Right cardiac atrium (tissue), 5 donors: ENCODE measurements at regions not wholly inside any gene's neighbourhood (a gene's known extent, or its start where the extent isn't known, plus 50 kb on each side); places are given as distances from the start of the nearest gene placed in this dataset.
A peak's percentile ranks its signal among the peaks of the same experiment; 100 is the strongest.
"Not testable (repeated sequence)": the region's sequence is repeated elsewhere in the genome, so short reads cannot be mapped to it uniquely, and the experiment has no call there.

Experiments used
- ATAC-seq, 2 donors: fragments of 200-7000 bp; cut with Tn5 transposase; one replicate each; pipeline versions ENCODE4 v1.8.0 to v1.9.1; 2020; ENCODE audit warnings: moderate library complexity in 2 of 2, mild to moderate bottlenecking in 1 of 2
- DNase-seq, 3 donors: peaks; one replicate each; pipeline ENCODE4 v3.0.0-alpha.2; 2020
- H3K27ac ChIP-seq: one replicate; pipeline ENCODE4 v1.5.1; 2013; ENCODE audit warnings: mild to moderate bottlenecking, low read length, control low read depth, moderate library complexity
- H3K27me3 ChIP-seq: one replicate; pipeline ENCODE4 v1.6.1; 2013; ENCODE audit not compliant: control insufficient read depth, insufficient read depth
- H3K4me1 ChIP-seq: one replicate; pipeline ENCODE4 v1.6.1; 2013; ENCODE audit warnings: low read length; ENCODE audit not compliant: control insufficient read depth, insufficient read depth
- H3K4me3 ChIP-seq: one replicate; pipeline ENCODE4 v1.5.1; 2013; ENCODE audit warnings: low read length, control low read depth
- H3K9me3 ChIP-seq: one replicate; pipeline ENCODE4 v1.6.1; 2013; ENCODE audit warnings: low read length; ENCODE audit not compliant: control insufficient read depth
- WGBS: extraction: QIAGEN DNeasy Blood & Tissue Kit; methylation state at CpG from one replicate; pipeline ENCODE4 v1.1.7; 2013; 5-methylcytosine and 5-hydroxymethylcytosine counted together
- intact Hi-C, 4 donors: fragments of 100-400 bp; cut with DNase I; formaldehyde crosslinking; loops; one replicate each; pipeline versions ENCODE4 v1.11.0 to v1.14.0; 2022 to 2023
- donor health status: healthy with polysubstance abuse.
- donor health status: DM: no; HTN: yes; CAD: no.
- donor health status: DM: no; HTN: no; CAD: no.
- donor health status: DM: no; HTN: yes; CAD: no; lungs with severe emphysema.
- donor health status: DM: yes; HTN: yes; CAD: no.

DNA sequence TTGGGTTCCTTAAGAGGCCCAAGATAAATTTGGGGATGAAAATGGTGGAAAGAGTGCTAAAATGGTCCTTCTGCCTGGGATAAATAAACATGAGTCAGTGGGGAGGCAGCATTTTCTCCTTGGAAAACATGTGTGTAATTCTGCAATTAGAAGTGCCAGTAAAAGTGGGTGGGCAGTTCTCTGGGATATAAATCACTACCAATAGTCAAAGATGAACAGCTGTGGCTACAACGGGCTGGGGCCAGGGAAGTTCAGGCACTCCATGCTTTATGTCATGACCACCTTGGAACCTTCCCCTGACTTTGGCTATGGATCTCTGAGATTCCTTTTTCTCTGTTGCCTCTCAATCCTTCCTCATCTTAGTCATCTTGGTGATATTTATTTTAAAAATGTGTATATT lies 56.5 kb upstream of the CYRIA start:
- no peak overlapping the region for H3K27ac ChIP-seq
- no peak overlapping the region for H3K4me3 ChIP-seq
- H3K27me3 ChIP-seq = no peaks in the 10 kb centered on the region
- no peaks in the 10 kb centered on the region for H3K9me3 ChIP-seq
- WGBS = 75% methylated on average over 1 of the region's 1 CpG
- DNase-seq (no peak), ATAC-seq (no peak)
- intact Hi-C loops = no loop called here
- peaks cover 2% of the 10 kb centered on the region for H3K4me1 ChIP-seq

GRCh38 chr2:16721529-16721928 lies 55.9 kb upstream of the CYRIA start:
- H3K9me3 ChIP-seq, H3K4me1 ChIP-seq, DNase-seq, H3K27me3 ChIP-seq, ATAC-seq, H3K27ac ChIP-seq, H3K4me3 ChIP-seq, intact Hi-C loops: not testable (repeated sequence)
- WGBS = 90% methylated on average over 4 of the region's 4 CpGs

GRCh38 chr2:16720737-16721136 lies 55.1 kb upstream of the CYRIA start:
- H3K27me3 ChIP-seq, H3K4me1 ChIP-seq, H3K4me3 ChIP-seq, H3K27ac ChIP-seq, intact Hi-C loops, H3K9me3 ChIP-seq, ATAC-seq: not testable (repeated sequence)
- DNase-seq = peak in 1 of 3 donors; percentile 23
- WGBS = 83% methylated on average over 3 of the region's 3 CpGs

DNA sequence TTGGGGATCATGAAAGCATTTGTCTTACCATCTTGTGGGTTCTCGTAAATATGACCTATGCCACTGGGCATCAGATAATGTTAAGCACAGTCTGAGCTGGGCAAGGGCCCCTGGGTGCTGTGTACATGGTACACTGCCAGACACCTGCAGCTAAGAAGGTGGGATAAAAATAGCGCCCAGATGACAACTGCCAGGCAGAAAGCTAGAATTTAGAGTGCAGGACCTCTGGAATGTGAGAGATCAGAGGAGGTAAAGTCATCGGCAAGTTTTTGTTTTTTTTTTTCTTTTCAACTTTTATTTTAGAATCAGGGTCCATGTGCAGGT lies 53.8 kb upstream of the CYRIA start:
- WGBS = 76% methylated on average over 3 of the region's 3 CpGs
- H3K27me3 ChIP-seq = no peaks in the 10 kb centered on the region
- H3K4me3 ChIP-seq = no peak overlapping the region
- H3K27ac ChIP-seq = no peak overlapping the region
- peaks cover 2% of the 10 kb centered on the region for H3K4me1 ChIP-seq
- H3K9me3 ChIP-seq = no peaks in the 10 kb centered on the region
- DNase-seq = no peak
- no peak for ATAC-seq
- intact Hi-C loops = no loop called here

DNA sequence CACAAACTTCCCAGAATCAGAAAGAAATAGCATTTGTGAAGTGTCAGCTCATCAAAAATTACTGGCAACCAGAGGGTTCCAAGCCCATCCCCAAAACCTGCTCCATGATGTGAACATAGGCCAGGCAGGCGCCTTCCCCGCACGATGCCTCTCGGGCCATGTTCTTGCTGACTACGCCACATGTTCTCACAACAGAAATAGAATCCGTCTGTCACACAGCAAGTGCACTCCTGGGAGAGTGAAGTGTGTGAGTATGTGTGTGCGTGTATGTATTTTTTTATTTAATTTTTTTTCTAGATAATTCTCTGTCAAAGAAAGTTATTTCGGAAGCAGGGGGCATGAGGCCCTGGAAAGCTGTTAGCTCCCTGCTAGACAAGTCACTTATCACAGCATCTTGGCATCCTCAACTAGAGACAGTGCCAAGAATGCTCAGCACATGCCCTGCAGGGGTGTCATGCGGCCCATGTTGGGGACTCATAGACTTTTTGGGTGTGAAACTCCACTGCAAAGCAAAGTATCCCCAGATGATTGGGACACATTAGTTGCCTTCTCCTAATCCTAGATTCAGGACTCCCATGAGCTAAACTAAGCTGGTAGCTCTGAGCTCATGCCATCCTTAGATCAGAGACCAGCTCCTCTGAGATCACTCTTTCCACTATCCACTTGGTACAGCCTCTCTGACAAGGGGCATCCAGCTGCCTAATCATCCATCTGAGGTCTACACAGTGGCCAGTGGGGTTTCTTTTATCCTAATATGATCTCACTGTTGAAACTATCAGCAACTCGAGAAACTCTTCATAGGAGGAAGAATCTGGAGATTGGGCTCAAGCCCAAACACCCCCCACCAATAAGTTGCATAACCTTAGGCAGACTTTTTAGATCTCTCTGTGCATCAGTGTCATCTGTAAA lies 53.2 kb upstream of the CYRIA start:
- ATAC-seq = no peak
- Histone ChIP-seq H3K4me1 (peaks cover 2% of the 10 kb centered on the region), H3K27me3 (no peaks in the 10 kb centered on the region), H3K27ac (no peak overlapping the region), H3K4me3 (no peak overlapping the region), H3K9me3 (no peaks in the 10 kb centered on the region)
- intact Hi-C loops = no loop called here
- WGBS = 42% methylated on average over 10 of the region's 10 CpGs
- peak in 1 of 3 donors; percentile 39 for DNase-seq

DNA sequence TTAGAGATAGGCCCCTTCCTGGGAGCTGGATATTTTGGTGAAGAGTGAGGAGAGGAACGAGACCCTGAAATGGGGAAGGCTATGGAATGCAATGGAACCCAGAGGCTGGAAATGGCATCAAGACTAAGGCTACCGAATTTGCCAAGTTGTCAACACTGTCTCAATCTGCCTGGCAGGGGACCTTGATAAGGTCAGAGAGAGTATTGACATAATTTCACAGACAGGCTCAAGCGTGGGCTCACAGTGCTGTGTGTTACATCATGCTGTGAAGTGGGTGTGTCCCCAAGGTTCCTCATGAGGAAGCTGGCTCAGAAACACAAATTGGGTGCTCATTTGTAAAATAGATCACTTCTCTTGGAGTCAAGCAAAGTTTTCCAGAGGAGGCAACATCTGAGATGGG lies 51.8 kb upstream of the CYRIA start:
- no peaks in the 10 kb centered on the region for H3K9me3 ChIP-seq
- H3K27ac ChIP-seq = no peak overlapping the region
- ATAC-seq = peak; percentile 66 to 75
- H3K4me1 ChIP-seq = peaks cover 2% of the 10 kb centered on the region
- 57% methylated on average over 3 of the region's 3 CpGs for WGBS
- peak; percentile 36 to 70 (median 42) for DNase-seq
- H3K27me3 ChIP-seq = no peaks in the 10 kb centered on the region
- no peak overlapping the region for H3K4me3 ChIP-seq
- intact Hi-C loops = no loop called here

- Histone ChIP-seq H3K4me3 (no peak overlapping the region), H3K4me1 (peaks cover 2% of the 10 kb centered on the region), H3K27ac (no peak overlapping the region), H3K27me3 (no peaks in the 10 kb centered on the region), H3K9me3 (no peaks in the 10 kb centered on the region)
- intact Hi-C loops = no loop called here
- ATAC-seq (peak; percentile 71 to 72), DNase-seq (peak; percentile 53 to 79 (median 56))
- WGBS = 77% methylated on average over 4 of the region's 4 CpGs
Observed at GRCh38 chr2:16716944-16717343, 51.3 kb upstream of the CYRIA start.

DNA sequence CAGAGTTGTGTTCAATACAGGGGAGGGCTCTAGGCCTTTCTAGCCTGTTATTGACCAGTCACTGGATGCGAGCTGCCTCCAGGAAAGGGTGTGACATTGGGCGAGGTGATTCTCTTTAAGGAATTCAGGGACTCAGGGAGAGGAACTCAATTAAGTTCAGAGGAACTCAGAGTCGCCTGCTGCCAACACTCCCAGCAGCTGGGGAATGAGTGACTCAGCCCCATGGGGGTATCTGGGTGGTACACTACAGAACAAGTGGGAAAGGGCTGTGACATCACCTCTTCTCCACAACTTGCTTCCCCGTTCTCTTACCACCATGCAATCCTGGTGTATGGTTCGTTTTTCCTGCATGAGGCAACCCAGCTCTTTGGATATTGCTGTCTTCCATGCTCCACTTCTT lies 50.4 kb upstream of the CYRIA start:
- 60% methylated on average over 5 of the region's 5 CpGs for WGBS
- no peaks in the 10 kb centered on the region for H3K27me3 ChIP-seq
- intact Hi-C loops = no loop called here
- peaks cover 2% of the 10 kb centered on the region for H3K4me1 ChIP-seq
- H3K4me3 ChIP-seq = no peak overlapping the region
- peak in 2 of 3 donors; percentile 21 to 61 for DNase-seq
- H3K9me3 ChIP-seq = no peaks in the 10 kb centered on the region
- H3K27ac ChIP-seq = no peak overlapping the region
- peak; percentile 9 to 66 for ATAC-seq
